GM19395 (cell line): ENCODE measurements at regions not wholly inside any gene's neighbourhood (a gene's known extent, or its start where the extent isn't known, plus 50 kb on each side); places are given as distances from the start of the nearest gene placed in this dataset.
"Not testable (repeated sequence)": the region's sequence is repeated elsewhere in the genome, so short reads cannot be mapped to it uniquely, and the experiment has no call there.

Source experiments
- ATAC-seq: cut with Tn5 transposase; IDR thresholded peaks from one replicate; pipeline ENCODE4 v1.9.1; 2021; ENCODE audit warnings: mild to moderate bottlenecking, moderate library complexity; ENCODE audit not compliant: unreplicated experiment

DNA sequence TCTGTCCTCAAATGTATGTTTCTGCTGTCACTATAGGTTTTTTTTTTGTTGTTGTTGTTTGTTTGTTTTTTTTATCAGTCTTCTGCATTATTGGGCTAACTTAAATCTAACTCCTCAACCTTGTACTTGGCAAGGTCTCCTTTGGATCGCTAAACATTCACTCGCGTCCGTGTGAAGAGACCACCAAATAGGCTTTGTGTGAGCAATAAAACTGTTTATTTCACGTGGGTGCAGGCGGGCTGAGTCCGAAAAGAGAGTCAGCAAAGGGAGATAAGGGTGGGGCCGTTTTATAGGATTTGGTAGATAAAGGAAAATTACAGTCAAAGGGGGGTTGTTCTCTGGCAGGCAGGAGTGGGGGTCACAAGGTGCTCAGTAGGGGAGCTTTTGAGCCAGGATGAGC is 845.6 kb upstream of the ANO3 start:
- ATAC-seq: not testable (repeated sequence)

- ATAC-seq: not testable (repeated sequence)
These were observed 843.8 kb upstream of the ANO3 start for GRCh38 chr11:25488176-25488575.

DNA sequence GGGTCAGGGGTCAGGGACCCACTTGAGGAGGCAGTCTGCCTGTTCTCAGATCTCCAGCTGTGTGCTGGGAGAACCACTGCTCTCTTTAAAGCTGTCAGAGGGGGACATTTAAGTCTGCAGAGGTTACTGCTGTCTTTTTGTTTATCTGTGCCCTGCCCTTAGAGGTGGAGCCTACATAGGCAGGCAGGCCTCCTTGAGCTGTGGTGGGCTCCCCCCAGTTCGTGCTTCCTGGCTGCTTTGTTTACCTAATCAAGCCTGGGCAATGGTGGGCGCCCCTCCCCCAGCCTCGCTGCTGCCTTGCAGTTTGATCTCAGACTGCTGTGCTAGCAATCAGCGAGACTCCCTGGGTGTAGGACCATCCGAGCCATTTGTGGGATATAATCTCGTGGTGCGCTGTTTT is 830.5 kb upstream of the ANO3 start:
- not testable (repeated sequence) for ATAC-seq

DNA sequence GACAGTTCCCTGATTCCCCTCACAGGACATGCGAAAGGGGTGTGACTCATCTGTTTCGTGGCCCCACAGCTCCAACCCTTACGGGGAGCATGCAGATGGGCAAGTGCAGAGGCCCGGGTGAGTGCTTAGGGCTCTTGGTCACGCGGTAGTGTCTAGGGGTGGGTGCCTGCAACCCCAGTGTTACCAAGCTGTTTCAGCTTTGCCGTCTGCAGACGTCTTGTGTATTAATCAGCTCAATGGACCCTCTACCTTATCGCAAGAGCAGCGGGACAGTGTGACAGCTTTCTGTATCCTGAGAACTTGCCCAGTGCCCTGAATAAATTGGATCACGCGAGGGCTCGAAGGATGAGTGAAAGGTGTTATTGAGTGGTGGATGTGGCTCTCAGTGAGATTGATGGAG is 816.4 kb upstream of the ANO3 start:
- ATAC-seq: no peak

DNA sequence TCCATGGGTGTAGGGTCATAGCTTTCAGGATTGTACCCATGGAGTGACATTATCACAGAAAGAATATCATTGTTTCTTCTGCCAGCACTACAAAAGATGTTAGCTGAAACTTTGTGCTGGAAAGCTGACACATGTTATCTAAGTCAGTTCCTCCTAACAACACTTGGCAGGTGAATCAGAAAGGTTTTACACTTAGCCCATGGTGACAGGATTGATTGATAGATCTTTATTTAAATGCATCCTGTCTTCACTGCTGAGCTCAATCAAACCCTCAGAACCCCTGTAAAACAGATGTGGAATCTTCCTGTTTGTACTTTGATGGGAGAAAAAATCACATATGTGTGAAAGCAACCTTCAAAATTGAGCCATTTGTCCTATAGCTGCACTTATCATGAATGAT is 811.5 kb upstream of the ANO3 start:
- ATAC-seq: no peak

- no peak for ATAC-seq
These were observed 804.1 kb upstream of the ANO3 start for GRCh38 chr11:25527841-25528240.

- ATAC-seq: no peak
These were observed 802.4 kb upstream of the ANO3 start for GRCh38 chr11:25529572-25529971.

GRCh38 chr11:25535467-25536272 is 796.3 kb upstream of the ANO3 start:
- ATAC-seq: no peak

GRCh38 chr11:25536289-25536688 is 795.6 kb upstream of the ANO3 start:
- ATAC-seq: no peak

DNA sequence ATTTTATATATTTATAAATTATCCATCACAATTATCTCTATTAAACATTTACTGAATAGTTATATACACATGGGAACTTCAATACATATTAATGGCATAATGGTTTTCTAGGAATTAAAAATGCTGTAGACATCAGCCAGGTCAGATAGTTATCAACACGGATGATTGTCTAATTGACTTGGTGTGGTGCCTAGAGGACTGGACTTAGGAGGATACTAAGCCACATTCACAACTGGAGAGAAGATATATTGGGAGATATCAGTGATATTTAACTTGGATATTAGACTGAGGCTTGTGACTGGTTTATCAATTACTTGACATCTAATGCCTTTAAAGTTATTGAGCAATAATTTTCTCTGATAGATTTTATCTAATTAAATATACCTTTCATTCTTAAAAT is 794.5 kb upstream of the ANO3 start:
- ATAC-seq: no peak

DNA sequence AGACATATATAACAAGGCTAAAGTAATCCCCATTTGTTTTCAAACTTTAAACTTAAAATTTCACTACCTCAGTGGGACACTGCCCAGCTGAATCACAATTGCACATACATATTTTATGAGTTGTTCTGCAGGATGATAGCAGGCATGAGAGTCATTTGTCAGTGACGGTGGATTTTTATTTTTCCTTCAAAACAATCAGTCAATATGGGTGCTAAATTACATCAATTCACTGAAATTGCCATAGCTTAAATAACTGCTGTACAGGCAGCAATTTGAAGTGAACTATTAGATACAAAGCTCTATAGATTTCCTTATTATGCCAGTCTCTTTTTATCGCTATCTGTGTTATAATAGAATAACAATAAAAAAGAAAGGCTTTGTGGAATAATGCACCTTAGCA is 784.6 kb upstream of the ANO3 start:
- no peak for ATAC-seq

DNA sequence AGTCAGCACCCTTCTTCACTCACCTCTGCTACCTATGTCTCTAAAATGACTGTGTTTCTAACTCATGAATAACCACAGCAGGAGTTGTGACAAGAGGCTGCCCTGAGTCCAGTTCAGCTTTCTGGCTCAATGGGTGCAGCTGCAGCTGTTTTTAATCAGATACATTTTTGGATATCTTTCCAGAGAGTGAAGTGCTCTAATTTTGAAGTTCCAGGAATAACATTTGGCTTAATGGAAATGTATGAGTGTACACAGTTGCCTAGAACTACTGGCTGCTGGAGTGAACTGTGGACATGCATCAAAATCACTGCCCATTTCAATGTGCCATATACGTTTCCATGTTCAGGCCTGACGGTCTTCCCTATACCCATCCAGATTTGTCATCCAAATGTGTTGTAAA is 769.5 kb upstream of the ANO3 start:
- no peak for ATAC-seq

DNA sequence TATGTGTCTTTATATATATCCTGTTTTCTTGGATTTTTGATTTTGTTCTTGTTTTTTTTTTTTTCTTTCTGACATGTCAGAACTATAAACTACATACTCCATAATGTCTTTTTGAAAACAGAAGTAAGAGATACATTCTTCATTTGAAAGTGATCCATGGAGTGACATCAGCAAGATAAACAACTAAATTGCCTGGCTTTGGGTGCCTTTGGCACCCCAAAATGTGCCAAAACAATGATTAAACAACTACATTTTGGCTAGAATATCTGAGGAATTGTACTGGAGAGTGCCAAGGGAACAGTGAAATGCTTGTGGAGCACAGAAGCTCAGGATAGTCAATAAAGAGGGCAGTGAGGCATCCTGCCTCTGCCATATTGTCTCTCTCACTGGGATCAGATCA is 766.1 kb upstream of the ANO3 start:
- ATAC-seq: no peak

DNA sequence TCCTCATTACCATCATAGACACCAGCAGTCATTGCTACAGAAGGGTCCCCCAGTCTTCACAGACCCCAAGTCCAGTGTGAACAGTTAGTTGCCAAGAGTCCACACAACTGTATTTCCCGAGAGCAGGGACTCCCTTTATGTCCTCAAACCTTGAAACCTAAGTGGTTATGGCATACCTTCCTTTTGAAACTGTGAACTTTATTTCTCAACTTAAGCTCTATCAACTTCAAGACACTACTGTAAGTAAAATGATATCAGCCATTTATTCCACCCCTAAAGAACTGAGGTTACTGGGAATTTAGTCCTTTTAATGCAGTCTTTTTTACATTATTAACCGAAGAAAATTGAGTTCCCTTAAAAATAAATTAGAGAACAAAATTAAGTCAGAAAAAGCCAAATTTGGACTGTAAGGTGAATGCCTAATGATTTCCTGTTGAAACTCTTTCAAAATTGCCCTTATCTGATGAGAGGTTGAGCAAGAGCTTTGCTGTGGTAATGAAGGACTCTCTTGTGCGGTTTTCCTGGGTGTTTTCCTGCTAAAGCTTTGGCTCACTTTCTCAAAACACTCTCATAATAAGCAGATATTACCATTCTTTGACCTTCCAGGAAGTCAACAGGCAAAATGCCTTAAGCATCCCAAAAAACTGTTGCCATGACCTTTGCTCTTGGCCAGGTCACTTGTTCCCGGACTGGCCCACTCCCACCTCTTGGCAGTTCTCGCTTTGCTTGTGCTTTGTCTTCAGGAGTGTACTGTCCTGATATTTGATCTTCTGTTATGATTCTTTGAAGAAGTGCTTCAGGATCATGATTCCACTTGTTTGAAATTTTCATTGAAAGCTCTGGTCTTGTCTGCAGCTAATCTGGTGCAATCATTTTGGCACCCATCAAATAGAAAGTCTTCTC is 765.4 kb upstream of the ANO3 start:
- no peak for ATAC-seq

DNA sequence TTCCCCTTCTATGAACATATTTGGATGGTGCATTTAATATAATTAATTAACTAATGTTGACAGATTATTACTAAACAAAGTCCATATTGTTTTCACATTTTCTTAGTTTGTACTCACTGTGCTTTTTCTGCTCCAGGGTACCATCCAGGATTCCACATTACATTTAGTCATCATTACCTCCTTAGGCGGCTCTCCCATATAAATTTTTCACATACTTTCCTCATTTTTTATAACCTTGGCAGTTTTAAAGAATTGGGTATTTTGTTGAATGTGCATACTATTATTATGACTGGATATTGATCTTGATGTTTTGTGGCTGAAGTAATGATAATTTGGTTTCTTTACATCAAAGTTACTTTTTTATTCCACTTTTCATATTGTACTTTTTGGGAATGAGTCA is 755.6 kb upstream of the ANO3 start:
- ATAC-seq: no peak

DNA sequence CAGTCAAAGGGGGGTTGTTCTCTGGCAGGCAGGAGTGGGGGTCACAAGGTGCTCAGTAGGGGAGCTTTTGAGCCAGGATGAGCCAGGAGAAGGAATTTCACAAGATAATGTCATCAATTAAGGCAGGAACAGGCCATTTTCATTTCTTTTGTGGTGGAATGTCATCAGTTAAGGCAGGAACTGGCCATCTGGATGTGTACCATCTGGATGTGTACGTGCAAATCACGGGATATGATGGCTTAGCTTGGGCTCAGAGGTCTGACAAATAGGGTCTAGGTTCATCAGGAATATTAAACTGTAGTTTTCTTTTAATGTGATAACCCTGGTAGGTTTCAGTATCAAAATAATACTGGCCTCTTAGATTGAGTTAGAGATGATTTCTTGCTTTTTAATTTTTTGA is 752.4 kb upstream of the ANO3 start:
- not testable (repeated sequence) for ATAC-seq

DNA sequence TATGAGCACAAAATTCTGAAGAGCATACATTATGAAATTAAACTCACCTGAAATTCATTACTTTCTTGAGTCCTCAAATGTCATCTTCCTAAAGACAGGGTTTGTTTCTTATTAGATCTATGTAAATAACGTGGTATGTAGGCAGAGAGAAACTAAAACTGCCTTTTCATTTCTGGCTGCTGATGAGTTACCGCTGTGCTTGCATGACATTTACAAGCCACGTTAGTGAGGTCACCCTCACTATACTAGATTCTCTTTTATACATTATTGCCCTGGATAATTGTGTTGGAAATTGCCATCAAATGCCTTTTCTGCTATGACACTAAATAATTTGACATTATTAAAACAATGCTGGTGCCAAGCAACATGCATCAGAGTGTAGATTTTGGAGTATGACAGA is 748.3 kb upstream of the ANO3 start:
- no peak for ATAC-seq

- ATAC-seq: no peak
These were observed 744.4 kb upstream of the ANO3 start for GRCh38 chr11:25587496-25587895.

DNA sequence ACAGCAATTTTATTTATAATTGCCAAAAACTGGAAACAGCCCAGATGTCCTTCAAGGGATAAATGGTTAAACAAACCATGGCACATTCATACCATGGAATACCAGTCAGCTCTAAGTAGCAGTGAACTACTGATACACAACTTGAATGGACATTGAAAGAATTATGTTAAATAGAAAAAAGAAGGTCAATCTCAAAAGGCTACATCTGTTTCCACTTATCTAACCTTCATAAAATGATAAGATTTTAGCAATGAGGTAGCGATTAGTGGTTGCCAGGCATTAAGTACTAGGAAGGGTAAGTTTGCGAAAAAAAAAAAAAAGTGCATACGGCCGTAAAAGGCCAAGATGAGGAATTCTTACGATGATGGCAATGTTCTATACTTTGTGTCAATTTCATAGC is 738.7 kb upstream of the ANO3 start:
- ATAC-seq: no peak

DNA sequence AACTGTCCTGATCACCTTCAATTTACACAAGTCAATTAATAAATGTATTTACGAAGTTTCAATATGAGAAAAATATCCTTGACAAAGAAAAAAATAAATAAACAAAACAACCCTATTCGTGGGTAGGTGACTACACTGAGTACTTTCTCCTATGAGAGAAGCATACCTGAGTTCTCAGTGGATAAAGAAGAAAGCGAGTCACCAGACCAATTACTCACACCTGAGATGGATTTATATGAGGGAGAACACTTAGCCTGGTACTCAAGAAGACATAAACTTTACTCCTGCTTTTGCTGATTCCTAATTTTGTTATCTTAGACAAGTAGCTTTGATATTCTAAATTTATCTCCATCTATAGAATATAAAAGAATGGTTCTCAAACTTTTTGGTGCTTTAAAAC is 735.2 kb upstream of the ANO3 start:
- no peak for ATAC-seq

DNA sequence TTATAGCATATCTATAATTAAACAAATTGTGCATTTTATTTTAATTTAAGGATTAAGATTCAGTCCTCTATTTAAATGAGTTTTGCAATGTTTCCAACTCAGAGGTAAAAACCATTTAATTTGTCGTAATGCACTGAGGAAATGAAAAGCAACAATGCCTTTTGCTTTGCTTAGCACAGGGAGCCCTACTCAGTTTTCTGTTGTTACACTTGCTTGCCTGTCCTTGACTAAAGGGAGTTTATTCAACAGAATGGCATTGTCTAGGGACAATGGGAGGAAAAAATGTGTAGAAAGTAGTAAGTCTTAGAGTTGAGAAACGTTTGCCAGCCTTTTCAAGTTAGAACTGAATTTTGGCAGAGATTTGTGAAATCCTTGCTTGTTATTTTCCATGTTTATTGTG is 734.2 kb upstream of the ANO3 start:
- no peak for ATAC-seq

GRCh38 chr11:25602149-25602548 is 729.8 kb upstream of the ANO3 start:
- ATAC-seq: no peak
